Upper lobe of left lung (tissue), 4 donors: ENCODE measurements at regions not wholly inside any gene's neighbourhood (a gene's known extent, or its start where the extent isn't known, plus 50 kb on each side); places are given as distances from the start of the nearest gene placed in this dataset.

Experiments
- CTCF ChIP-seq, 6 experiments: fragments of 450-650 bp in 4 of 6; fragments of 200-600 bp in 2 of 6; sonication (generic) in 2 of 6; IDR thresholded peaks; one replicate each; pipeline ENCODE4 v1.5.1; 2016 to 2019; ENCODE audit warnings: antibody characterized with exemption in 6 of 6
- EP300 ChIP-seq, 4 donors: sonication (generic); formaldehyde crosslinking; IDR thresholded peaks; one replicate each; pipeline ENCODE4 v1.5.1; 2017; ENCODE audit warnings: antibody characterized with exemption in 4 of 4, control low read depth in 2 of 4
- POLR2A ChIP-seq, 4 donors: fragments of 450-650 bp; IDR thresholded peaks; one replicate each; pipeline ENCODE4 v1.5.1; 2016 to 2017; ENCODE audit warnings: antibody characterized with exemption in 4 of 4, mild to moderate bottlenecking in 2 of 4
- POLR2AphosphoS5 ChIP-seq, 2 donors: sonication (generic); formaldehyde crosslinking; IDR thresholded peaks; one replicate each; pipeline ENCODE4 v1.5.1; 2017; ENCODE audit warnings: antibody characterized with exemption in 2 of 2

- no peak for TF ChIP-seq CTCF (IDR thresholded peaks at IDR 0.05)
- no peak for TF ChIP-seq POLR2A (IDR thresholded peaks at IDR 0.05)
- no peak for TF ChIP-seq POLR2AphosphoS5 (IDR thresholded peaks at IDR 0.05)
- no peak for TF ChIP-seq EP300 (IDR thresholded peaks at IDR 0.05)
Observed at GRCh38 chr3:35320646-35321407, 318.5 kb upstream of the ARPP21 start.
